GM12892 (cell line): ENCODE measurements at regions not wholly inside any gene's neighbourhood (a gene's known extent, or its start where the extent isn't known, plus 50 kb on each side); places are given as distances from the start of the nearest gene placed in this dataset.

Experiments
- DNase-seq: peaks from one replicate; pipeline ENCODE4 v3.0.0; 2011; ENCODE audit not compliant: insufficient read length
- FAIRE-seq: peaks from 2 replicates; lab custom pipeline; 2011; peaks lifted over from hg19 to GRCh38; lab: Jason Lieb, UNC
- POLR2A ChIP-seq: IDR thresholded peaks from 2 replicates; pipeline ENCODE4 v1.6.1; 2011; ENCODE audit warnings: low read depth, low read length, control low read depth
- POLR2AphosphoS5 ChIP-seq: IDR thresholded peaks from 2 replicates; pipeline ENCODE4 v1.6.1; 2011; ENCODE audit warnings: low read depth, low read length, control low read depth
- TAF1 ChIP-seq: IDR thresholded peaks from 2 replicates; pipeline ENCODE4 v1.6.1; 2011; ENCODE audit warnings: low read depth, mild to moderate bottlenecking, control low read depth, low read length, borderline replicate concordance

- no peak for DNase-seq
- no peak for FAIRE-seq
- TF ChIP-seq POLR2AphosphoS5 (no peak), TAF1 (no peak), POLR2A (no peak)
Observed at GRCh38 chr2:18721038-18721922, 131.9 kb upstream of the NT5C1B start.

GRCh38 chr2:18719978-18720775 is 130.8 kb upstream of the NT5C1B start:
- no peak for FAIRE-seq

GRCh38 chr2:18708203-18708715 is 118.9 kb upstream of the NT5C1B start:
- no peak for TF ChIP-seq TAF1
- FAIRE-seq, result no peak
- no peak for DNase-seq

More at GRCh38 chr2:18719978-18720775, 130.8 kb upstream of the NT5C1B start:
- TF ChIP-seq TAF1 (no peak), POLR2AphosphoS5 (no peak), POLR2A (no peak)
- no peak for DNase-seq

DNA sequence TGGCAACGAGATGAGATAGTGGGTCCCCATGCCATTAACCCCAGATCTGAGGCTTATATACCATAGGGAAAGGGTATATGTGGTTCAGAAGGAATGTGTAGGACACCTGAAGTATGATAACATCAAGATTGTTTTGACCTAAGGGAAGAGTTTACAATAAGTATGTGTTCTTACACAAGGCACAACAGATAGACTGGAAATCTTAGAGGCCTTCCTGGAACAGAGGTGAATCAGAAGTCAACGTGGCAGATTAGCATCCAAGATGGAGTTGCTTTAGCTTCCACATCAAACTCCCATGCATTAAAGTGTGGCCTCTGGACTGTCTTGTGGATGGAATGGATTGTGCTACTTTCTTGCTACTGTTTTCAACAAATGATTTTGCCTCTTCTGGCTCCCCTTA is 116.6 kb upstream of the NT5C1B start:
- no peak for DNase-seq
- no peak for TF ChIP-seq POLR2A
- TF ChIP-seq POLR2AphosphoS5, result no peak
- no peak for TF ChIP-seq TAF1
- FAIRE-seq, result no peak

DNA sequence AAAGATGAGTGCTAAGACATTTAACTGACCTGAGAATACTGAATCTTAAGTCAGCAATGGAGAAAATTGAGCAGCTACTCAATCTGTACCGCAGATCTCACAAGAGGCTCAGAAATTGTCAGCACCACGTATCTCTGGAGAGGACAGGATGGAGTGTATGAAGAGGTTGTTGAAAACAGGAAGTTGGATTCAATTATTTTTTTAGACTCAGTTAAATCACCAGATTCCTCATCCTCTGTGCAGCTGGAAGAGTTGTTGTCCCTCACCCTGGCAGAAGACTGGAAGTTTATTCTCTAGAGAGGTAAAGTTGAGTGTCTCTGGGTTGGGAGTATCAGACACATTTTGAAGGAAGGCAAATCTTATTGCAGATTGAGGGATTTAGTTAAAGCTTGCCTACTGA is 114.9 kb upstream of the NT5C1B start:
- no peak for TF ChIP-seq POLR2A
- TF ChIP-seq POLR2AphosphoS5, result no peak
- no peak for TF ChIP-seq TAF1
- no peak for FAIRE-seq
- DNase-seq, result no peak

DNA sequence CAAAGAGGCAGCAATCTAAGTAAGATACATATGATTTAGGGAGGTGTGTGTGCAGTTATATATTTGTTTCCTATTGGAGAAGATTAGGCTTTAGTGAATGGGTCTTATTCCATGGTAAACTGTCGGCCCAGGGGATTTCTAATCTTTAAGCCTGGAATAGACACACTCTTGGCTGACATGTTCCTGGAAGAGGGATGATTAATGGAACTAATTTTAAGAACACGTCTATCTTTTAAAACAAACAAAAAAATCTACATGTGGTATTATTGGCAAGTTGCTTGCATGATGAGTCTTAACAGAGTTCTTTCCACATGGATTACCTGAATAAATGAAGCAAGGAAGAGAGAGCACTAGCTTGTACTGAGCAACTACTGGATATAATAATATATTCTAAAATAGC is 114.2 kb upstream of the NT5C1B start:
- no peak for TF ChIP-seq POLR2AphosphoS5
- no peak for TF ChIP-seq POLR2A
- no peak for TF ChIP-seq TAF1
- FAIRE-seq, result no peak
- DNase-seq, result no peak

GRCh38 chr2:18701981-18702380 is 112.6 kb upstream of the NT5C1B start:
- FAIRE-seq (no peak), DNase-seq (no peak)
- TF ChIP-seq POLR2A, result no peak
- TF ChIP-seq TAF1, result no peak
- TF ChIP-seq POLR2AphosphoS5, result no peak

DNA sequence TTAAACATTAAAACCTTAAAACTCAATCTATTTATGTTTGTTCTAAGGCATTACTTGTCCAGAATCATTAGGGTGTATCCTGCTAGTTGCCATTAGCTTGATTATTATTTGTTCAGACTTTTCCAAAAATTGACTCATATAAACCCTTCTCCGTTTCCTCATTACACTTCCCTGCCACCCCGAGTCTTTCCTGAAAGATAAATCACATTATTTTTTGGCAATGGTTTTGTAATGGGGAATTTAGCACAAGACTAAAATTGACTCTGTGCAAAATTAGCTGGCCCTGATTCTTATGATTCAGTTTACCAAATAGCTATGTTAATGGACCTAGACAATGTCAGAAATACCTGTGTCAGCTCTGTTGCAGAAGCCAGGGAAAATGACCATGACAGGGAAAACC is 112.2 kb upstream of the NT5C1B start:
- FAIRE-seq (no peak), DNase-seq (no peak)
- TF ChIP-seq POLR2A, result no peak
- no peak for TF ChIP-seq POLR2AphosphoS5
- no peak for TF ChIP-seq TAF1

DNA sequence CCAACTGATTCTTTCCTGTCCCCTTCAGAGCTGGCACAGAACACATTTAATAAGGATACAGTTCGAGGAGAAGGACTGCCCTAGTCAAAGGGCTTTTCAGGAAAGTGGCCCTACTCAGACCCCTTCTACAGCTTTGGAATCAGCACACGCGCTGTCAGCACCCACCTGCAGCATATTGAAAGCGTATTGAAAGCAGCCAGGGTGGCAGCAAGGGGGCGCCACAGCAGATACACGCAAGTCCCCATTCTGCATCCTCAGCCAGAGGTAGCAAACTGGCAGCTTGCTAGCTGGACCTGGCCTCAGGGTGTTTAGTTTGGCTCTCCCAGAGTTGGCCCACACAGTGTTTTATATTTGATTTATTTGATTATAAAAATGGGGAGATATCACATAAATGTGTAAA is 101.0 kb upstream of the NT5C1B start:
- no peak for FAIRE-seq
- TF ChIP-seq POLR2A (no peak), TAF1 (no peak), POLR2AphosphoS5 (no peak)
- DNase-seq, result no peak

- FAIRE-seq, result no peak
- TF ChIP-seq POLR2A, result no peak
- TF ChIP-seq POLR2AphosphoS5, result no peak
- no peak for TF ChIP-seq TAF1
- no peak for DNase-seq
Observed at GRCh38 chr2:18684206-18685038, 95.1 kb upstream of the NT5C1B start.

- no peak for DNase-seq
- FAIRE-seq, result no peak
- TF ChIP-seq POLR2A (no peak), TAF1 (no peak), POLR2AphosphoS5 (no peak)
Observed at GRCh38 chr2:18682681-18683080, 93.3 kb upstream of the NT5C1B start.
